HFF-Myc (cell line): ENCODE measurements at regions not wholly inside any gene's neighbourhood (a gene's known extent, or its start where the extent isn't known, plus 50 kb on each side); places are given as distances from the start of the nearest gene placed in this dataset.

Experiments
- DNase-seq: peaks from one replicate; pipeline ENCODE4 v3.0.0-alpha.2; 2011; ENCODE audit warnings: low read depth; ENCODE audit errors: extremely low read depth
- H3K4me3 ChIP-seq: replicated peaks from 2 replicates; pipeline ENCODE4 v1.5.1; 2011; ENCODE audit warnings: low read depth, mild to moderate bottlenecking, control low read depth, low read length
- CTCF ChIP-seq: IDR thresholded peaks from 2 replicates; pipeline ENCODE4 v1.5.1; 2012; ENCODE audit warnings: mild to moderate bottlenecking, low read depth, low read length, control low read depth; ENCODE audit errors: missing control alignments

DNA sequence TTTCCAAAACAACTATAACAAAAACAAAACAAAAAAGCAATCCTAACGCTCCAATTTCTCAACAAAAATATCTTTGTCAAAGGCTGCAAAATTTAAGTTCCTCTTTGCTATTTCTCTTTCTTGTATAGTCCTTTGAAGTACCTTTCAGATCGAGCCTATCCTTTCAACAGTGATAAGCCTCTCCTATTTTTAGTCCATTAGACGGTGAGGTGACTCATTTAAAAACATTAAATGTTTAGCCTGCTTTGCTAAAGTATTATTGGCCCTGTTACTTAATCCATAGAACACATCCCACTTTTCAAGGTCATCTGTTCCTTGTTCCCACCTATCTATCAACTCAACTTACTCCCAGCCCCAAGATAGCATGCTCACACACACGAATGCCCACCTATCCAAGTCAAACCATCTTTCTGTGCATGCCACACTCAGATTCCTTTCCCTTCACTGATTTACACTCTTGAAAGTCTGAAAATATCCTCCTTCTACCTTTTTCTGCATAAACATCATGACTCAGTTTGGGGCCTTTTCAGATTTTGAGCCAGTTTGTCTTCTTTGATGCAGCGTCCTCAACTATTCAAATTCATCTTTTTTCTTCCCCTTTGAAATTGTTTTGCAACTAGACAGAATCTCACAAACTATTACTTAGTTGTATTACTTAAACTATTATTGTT, 224.9 kb upstream of the TMEM229A start:
- no peak for TF ChIP-seq CTCF
- no peak for DNase-seq
- H3K4me3 ChIP-seq = no peak overlapping the region

GRCh38 chr7:124255041-124255655, 222.3 kb upstream of the TMEM229A start:
- no peak overlapping the region for H3K4me3 ChIP-seq
- DNase-seq = no peak
- no peak for TF ChIP-seq CTCF

DNA sequence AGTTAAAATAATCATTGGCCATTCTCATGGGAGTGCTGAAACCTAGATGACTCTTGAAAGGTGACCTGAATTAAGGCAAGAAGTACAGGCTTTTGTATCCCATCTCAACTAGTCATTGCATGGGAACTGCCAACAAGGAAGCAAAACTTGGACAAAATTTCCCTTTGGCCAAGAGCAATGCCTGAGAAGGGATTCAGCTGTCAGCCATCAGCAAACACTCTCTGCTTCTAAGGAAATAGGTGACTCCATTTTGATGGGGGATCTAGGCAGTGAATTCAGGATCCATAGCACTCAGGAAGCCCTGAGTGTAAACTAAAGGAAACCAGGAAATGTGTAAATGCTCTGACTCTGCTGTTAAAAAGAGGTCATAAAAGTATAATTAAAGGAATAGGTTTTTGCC, 221.5 kb upstream of the TMEM229A start:
- no peak for TF ChIP-seq CTCF
- no peak for DNase-seq
- no peak overlapping the region for H3K4me3 ChIP-seq

- DNase-seq = no peak
- no peak overlapping the region for H3K4me3 ChIP-seq
- no peak for TF ChIP-seq CTCF
These were observed 218.8 kb upstream of the TMEM229A start for GRCh38 chr7:124251636-124252035.

DNA sequence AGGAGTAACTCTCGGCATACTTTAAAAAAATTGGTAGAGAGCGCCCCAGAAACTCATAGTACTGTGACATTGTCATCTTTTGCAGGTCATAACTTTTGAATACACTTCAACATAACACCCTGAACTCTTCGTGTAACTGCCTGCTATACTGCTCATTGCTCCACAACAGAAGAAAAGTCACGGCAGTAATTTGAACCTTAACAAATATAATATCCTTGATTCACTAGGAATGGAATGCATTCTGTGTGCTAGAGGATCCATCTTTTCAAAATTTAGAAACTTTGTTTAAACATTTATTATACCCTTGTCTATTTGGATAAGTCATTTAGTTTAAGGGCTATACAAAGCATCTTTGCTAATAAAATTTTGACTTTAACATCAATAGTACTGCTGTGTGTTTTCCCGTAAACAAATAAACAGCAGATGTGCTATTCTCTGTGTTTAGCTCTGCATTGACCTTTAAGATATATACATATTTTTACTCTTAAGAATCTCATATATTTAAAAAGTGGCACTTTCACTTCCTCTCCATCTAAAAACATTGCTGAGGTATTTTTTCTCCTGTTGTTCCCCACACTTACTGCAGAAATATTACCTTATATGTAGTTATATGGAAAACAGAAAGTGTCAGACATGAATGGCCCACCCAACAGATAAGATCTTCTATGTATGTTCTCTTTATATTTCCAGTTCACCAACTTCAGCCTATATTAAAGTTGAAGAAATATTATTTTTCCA, 217.6 kb upstream of the TMEM229A start:
- no peak for DNase-seq
- H3K4me3 ChIP-seq = no peak overlapping the region
- TF ChIP-seq CTCF = no peak

GRCh38 chr7:124247691-124248090, 214.8 kb upstream of the TMEM229A start:
- DNase-seq = no peak
- H3K4me3 ChIP-seq = no peak overlapping the region
- TF ChIP-seq CTCF = no peak
